GM20000 (cell line): ENCODE measurements at regions not wholly inside any gene's neighbourhood (a gene's known extent, or its start where the extent isn't known, plus 50 kb on each side); places are given as distances from the start of the nearest gene placed in this dataset.

Experiments
- DNase-seq: peaks from one replicate; pipeline ENCODE4 v3.0.0; 2012; ENCODE audit warnings: low spot score
- TF ChIP-seq, protein P1 (sequence below): IDR thresholded peaks from 2 replicates; pipeline ENCODE4 v1.5.1; 2012; ENCODE audit warnings: mild to moderate bottlenecking, control low read depth; ENCODE audit errors: extremely low read depth, missing control alignments

GRCh38 chr3:70800951-70801350 lies 488.5 kb upstream of the MDFIC2 start:
- DNase-seq: no peak
- TF ChIP-seq, protein P1, sequence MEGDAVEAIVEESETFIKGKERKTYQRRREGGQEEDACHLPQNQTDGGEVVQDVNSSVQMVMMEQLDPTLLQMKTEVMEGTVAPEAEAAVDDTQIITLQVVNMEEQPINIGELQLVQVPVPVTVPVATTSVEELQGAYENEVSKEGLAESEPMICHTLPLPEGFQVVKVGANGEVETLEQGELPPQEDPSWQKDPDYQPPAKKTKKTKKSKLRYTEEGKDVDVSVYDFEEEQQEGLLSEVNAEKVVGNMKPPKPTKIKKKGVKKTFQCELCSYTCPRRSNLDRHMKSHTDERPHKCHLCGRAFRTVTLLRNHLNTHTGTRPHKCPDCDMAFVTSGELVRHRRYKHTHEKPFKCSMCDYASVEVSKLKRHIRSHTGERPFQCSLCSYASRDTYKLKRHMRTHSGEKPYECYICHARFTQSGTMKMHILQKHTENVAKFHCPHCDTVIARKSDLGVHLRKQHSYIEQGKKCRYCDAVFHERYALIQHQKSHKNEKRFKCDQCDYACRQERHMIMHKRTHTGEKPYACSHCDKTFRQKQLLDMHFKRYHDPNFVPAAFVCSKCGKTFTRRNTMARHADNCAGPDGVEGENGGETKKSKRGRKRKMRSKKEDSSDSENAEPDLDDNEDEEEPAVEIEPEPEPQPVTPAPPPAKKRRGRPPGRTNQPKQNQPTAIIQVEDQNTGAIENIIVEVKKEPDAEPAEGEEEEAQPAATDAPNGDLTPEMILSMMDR: no peak

DNA sequence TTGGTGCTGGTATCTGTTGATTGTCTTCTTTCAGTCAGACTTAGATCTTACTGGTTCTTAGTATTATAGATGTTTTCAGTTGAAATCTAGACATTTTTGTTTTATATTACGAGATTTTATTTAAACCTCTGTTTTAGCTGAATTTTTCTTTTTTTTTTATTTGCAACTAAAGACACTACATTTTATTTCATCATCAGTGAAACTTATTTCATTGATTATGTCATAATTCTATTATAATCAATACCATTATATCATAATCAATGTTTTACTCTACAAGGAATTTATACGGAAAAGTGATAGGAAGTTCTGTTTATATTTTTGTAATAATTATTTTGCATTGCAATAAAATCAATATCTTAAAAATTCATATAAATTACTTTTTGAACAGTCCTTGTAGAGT lies 477.4 kb upstream of the MDFIC2 start:
- TF ChIP-seq, protein P1: no peak
- no peak for DNase-seq

DNA sequence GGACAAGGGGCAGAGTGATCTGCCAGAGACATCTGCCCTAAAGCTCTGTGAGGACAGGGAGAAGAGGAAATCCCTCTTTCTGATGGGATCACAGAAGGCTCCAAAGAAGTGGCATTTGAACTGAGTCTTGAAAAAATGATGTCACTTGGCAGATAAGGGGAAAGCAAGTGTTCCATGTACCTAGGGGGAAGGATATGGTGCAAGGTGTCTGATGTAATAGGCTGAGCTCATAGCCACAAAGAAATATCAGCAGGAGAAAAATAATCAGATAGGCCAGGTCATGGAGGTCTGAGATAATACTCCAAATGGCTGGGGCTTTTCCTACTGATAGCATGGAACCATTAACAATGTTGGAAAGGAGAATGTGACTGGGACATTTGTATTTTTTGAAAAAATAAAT lies 468.4 kb upstream of the MDFIC2 start:
- no peak for DNase-seq
- TF ChIP-seq, protein P1: no peak

- no peak for DNase-seq
- TF ChIP-seq, protein P1: no peak
Measured at GRCh38 chr3:70779296-70779695, 466.9 kb upstream of the MDFIC2 start.

- TF ChIP-seq, protein P1: no peak
- DNase-seq: no peak
Measured at GRCh38 chr3:70776081-70776480, 463.6 kb upstream of the MDFIC2 start.

DNA sequence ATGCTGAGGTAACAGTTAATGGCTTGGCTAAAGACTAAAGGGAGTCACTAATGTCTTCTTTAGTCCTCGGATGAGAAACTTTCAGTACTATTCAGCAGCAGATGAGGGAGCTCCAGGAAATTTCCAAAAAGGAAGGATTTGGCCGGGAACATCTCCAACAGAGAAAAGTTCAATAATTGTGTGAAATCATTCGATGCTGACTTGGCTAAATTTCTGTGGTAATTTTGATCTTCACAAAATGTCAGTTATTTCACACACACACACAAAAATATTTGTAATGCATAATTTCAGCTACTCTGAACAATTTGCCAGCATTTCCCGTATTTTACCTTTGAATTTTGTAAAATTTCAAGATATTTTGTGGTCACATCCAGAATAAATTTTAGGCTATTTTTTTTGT lies 462.8 kb upstream of the MDFIC2 start:
- no peak for DNase-seq
- TF ChIP-seq, protein P1: no peak

DNA sequence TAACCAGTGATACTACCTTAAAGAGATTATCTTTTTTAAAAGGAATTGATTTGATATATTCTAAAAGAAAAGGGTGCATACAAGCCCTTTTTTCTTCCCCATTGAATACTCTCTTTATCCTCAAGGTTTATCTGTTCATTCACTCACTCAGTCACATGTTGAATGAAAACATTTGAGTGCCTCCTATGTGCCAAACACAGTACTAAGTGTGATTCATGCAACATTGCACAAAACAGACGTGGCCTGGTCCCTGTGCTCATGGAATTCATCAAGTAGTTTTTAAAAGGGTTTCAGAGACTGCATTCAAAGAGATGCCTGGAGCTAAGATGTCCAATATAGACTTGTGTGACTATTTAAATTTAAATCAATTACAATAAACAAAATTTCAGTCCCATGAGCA lies 462.2 kb upstream of the MDFIC2 start:
- no peak for DNase-seq

More for the DNA sequence above, 462.2 kb upstream of the MDFIC2 start:
- TF ChIP-seq, protein P1: no peak
